Tibial artery (tissue), 4 donors: ENCODE measurements at regions not wholly inside any gene's neighbourhood (a gene's known extent, or its start where the extent isn't known, plus 50 kb on each side); places are given as distances from the start of the nearest gene placed in this dataset.

Source experiments
- DNase-seq, 2 donors: peaks; one replicate each; pipeline ENCODE4 v3.0.0-alpha.2; 2019
- H3K27ac ChIP-seq, 2 donors: fragments of 200-600 bp; sonication (generic) in 1 of 2; 1 replicate in 1 of 2; 2 replicates in 1 of 2; pipeline ENCODE4 v1.5.1; 2018 to 2019; ENCODE audit warnings: mild to moderate bottlenecking in 1 of 2
- H3K27me3 ChIP-seq, 2 donors: fragments of 200-600 bp; sonication (generic) in 1 of 2; one replicate each; pipeline versions ENCODE4 v1.5.1 to v1.6.0; 2016 to 2019
- H3K36me3 ChIP-seq, 3 donors: fragments of 200-600 bp; sonication (generic) in 2 of 3; one replicate each; pipeline ENCODE4 v1.5.1; 2016 to 2019; ENCODE audit warnings: mild to moderate bottlenecking in 2 of 3
- H3K4me1 ChIP-seq, 4 donors: fragments of 200-600 bp; sonication (generic) in 2 of 4; 1 replicate in 3 of 4; 2 replicates in 1 of 4; pipeline ENCODE4 v1.5.1; 2016 to 2019
- H3K4me3 ChIP-seq, 2 donors: fragments of 200-600 bp; sonication (generic) in 1 of 2; 1 replicate in 1 of 2; 2 replicates in 1 of 2; pipeline ENCODE4 v1.5.1; 2018 to 2019; ENCODE audit warnings: mild to moderate bottlenecking in 2 of 2
- H3K9me3 ChIP-seq, 3 donors: fragments of 200-600 bp; sonication (generic) in 1 of 3; one replicate each; pipeline ENCODE4 v1.5.1; 2016 to 2019
- intact Hi-C: fragments of 100-400 bp; cut with DNase I; formaldehyde crosslinking; loops from one replicate; pipeline ENCODE4 v1.15.0; 2023; ENCODE audit warnings: low total_unique reads
- TF ChIP-seq, protein P1 (sequence below), 2 experiments: fragments of 200-600 bp in 1 of 2; fragments of 450-650 bp in 1 of 2; IDR thresholded peaks; one replicate each; pipeline ENCODE4 v1.5.1; 2017 to 2019; ENCODE audit warnings: antibody characterized with exemption in 2 of 2, mild to moderate bottlenecking in 1 of 2, moderate library complexity in 1 of 2

DNA sequence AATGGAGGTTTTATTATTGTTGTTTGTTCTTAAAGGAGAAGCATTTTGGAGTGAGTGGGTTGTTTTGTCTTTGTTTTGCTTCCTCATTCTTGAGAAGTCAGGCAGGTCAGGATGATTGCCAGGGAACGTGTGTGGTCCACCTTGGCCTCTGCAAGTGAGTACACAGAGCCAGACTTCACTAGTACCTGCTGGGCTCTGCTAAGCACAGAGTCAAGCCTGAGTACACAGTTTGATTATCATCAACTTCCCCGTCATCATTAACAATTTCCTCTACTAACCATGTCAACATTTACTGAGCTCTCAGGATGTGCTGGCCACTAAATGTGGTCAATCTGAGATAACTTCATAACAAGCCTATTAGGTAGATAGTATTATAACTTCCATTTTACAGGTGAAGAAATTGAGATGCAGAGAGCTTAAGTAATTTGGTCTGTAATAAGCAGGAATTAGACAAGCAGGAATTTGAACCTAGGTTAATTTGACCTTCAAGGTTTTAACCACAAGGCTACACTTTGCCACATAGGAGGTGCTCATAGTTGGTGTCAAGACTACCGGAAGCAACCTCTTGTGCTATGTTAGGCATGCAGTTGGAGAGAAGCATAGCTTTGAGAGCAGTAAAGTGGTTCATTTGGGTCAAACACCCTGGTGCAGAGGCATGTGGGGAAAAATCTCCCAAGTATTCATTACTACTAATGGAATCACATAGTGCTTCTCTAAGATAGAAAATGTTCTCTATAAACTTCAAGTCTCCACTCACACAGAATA lies 178.3 kb downstream of the NUAK1 start:
- DNase-seq, result no peak
- H3K9me3 ChIP-seq, result no peaks in the 10 kb centered on the region
- H3K36me3 ChIP-seq, result no peaks in the 10 kb centered on the region
- peaks cover 0 to 30% (median 11%) of the 10 kb centered on the region in 4 donors for H3K4me1 ChIP-seq
- no peaks in the 10 kb centered on the region for H3K27me3 ChIP-seq
- TF ChIP-seq, protein P1, sequence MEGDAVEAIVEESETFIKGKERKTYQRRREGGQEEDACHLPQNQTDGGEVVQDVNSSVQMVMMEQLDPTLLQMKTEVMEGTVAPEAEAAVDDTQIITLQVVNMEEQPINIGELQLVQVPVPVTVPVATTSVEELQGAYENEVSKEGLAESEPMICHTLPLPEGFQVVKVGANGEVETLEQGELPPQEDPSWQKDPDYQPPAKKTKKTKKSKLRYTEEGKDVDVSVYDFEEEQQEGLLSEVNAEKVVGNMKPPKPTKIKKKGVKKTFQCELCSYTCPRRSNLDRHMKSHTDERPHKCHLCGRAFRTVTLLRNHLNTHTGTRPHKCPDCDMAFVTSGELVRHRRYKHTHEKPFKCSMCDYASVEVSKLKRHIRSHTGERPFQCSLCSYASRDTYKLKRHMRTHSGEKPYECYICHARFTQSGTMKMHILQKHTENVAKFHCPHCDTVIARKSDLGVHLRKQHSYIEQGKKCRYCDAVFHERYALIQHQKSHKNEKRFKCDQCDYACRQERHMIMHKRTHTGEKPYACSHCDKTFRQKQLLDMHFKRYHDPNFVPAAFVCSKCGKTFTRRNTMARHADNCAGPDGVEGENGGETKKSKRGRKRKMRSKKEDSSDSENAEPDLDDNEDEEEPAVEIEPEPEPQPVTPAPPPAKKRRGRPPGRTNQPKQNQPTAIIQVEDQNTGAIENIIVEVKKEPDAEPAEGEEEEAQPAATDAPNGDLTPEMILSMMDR (IDR thresholded peaks at IDR 0.05), result no peak
- H3K27ac ChIP-seq, result no peak overlapping the region
- H3K4me3 ChIP-seq, result no peak overlapping the region
- intact Hi-C loops, result no loop called here

DNA sequence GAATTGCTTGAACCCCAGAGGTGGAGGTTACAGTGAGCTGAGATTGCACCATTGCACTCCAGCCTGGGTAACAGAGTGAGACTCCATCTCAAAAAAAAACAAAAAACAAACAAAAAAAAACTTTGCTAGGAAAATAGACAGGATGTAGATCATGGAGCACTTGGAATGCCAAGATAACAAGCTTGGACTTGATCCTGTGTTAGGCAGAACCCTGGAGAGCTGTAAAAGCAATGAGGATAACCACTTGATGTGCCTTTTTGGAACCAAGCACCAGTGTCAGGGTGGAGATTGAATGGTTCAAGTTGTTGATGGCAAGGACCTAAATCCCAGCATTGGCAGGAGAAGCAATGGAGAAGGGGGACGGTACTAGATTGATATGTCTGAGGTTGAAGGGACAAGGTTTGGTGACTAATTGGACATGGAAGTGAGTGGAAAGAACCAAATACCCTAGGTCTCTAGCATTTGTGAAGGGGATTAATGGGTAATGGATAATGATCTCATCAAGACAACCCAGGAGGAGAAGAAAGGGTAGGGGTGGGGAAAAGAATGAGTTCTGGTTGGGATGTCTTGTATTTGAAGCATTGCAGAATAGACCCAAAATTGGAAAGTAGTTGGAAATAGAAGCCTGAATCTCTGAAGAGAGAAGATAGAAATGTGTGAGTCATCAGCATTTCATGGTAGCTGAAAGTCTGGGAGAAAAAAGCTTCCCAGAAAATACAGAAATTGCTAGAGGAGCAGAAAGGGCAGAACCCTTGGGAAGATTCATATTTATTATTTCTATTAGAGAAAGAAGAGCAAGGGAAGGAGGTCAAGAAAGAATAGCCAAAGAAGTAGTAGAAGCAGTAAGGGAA lies 176.7 kb downstream of the NUAK1 start:
- DNase-seq, result no peak
- TF ChIP-seq, protein P1 (IDR thresholded peaks at IDR 0.05), result no peak
- Histone ChIP-seq H3K27ac (peak overlapping the region in 1 of 2 donors; percentile 10), H3K9me3 (no peaks in the 10 kb centered on the region), H3K27me3 (no peaks in the 10 kb centered on the region), H3K36me3 (no peaks in the 10 kb centered on the region), H3K4me3 (no peak overlapping the region), H3K4me1 (peaks cover 0 to 35% (median 11%) of the 10 kb centered on the region in 4 donors)
- intact Hi-C loops, result no loop called here

DNA sequence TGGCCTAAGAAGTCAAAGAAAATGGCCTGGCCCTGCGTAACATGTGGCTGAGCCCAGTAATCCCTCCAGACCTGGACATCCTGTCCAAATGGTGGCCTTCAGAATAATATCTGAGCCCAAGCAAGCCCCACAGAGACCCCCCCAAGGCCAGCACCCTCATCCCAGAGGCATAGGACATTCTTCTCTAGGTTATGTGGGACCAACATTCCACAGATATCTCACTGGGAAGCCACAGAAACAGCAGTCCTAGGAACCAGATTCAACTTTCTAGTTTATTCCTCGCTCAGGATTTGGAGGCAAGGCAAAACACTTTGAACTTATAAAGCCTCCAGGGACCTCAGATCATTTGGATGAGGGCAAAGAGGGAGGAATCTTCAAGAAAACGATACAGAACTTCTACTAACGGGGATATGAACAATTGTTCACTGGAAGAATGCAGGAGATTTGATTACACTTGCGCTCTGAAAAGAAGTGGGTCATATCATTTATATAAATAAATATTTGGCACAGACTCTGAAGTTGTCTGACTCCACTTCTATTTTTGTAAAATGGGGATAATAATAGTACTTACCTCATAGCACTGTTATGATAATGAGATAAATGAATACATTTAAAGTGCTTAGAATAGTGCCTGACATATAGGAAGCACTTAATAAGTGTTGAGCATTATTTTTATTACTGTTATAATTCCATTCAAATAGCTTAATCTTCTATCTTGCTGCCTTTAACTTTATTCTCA lies 171.5 kb downstream of the NUAK1 start:
- Histone ChIP-seq H3K36me3 (no peaks in the 10 kb centered on the region), H3K27ac (peak overlapping the region; percentile 57 to 58), H3K4me3 (no peak overlapping the region), H3K9me3 (no peaks in the 10 kb centered on the region), H3K4me1 (peaks cover 0 to 34% (median 7%) of the 10 kb centered on the region in 4 donors), H3K27me3 (no peaks in the 10 kb centered on the region)
- DNase-seq, result no peak
- intact Hi-C loops, result no loop called here
- TF ChIP-seq, protein P1 (IDR thresholded peaks at IDR 0.05), result no peak

DNA sequence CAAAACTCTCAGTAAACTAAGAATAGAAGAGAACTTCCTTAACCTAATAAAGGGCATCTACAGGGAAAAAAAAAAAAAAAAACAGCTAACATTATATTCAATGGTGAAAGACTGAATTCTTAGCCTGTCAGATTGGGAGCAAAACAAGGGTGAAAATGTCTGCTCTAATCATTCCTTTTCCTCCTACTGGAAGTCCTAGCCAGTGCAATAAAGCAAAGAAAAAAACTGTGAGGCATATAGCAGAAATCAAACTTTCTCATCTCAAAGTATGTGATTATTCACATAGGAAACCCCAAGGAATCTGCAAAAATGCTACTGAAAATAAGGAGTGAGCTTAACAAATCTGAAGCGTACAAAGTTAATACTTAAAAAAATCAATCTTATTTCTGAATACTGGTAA lies 170.7 kb downstream of the NUAK1 start:
- peaks cover 0 to 26% (median 4%) of the 10 kb centered on the region in 4 donors for H3K4me1 ChIP-seq
- H3K4me3 ChIP-seq, result no peak overlapping the region
- no peak for DNase-seq
- peak overlapping the region; percentile 57 to 58 for H3K27ac ChIP-seq
- intact Hi-C loops, result no loop called here
- no peaks in the 10 kb centered on the region for H3K36me3 ChIP-seq
- H3K27me3 ChIP-seq, result no peaks in the 10 kb centered on the region
- H3K9me3 ChIP-seq, result no peaks in the 10 kb centered on the region
- TF ChIP-seq, protein P1 (IDR thresholded peaks at IDR 0.05), result no peak

DNA sequence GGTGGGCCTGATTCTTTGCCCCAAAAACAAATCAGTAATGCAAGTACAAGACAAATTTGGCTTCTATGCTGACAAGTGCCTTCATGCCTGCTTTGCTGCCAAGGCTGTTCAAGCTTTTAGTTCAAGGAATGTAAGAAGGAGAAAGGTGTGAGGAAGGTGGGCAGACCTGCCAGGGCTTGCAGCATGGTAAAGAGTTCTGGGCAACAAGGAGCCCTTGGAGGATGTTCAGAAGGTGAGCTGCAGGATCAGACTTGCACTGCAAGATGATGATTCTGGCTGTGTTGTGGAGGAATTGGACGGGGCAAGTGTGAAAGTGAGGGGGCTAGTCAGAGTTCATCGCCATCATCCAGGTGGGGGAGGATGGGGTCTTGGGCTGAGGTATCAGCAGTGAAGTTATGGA lies 167.9 kb downstream of the NUAK1 start:
- no peak overlapping the region for H3K4me3 ChIP-seq
- H3K36me3 ChIP-seq, result no peaks in the 10 kb centered on the region
- TF ChIP-seq, protein P1 (IDR thresholded peaks at IDR 0.05), result no peak
- no peak overlapping the region for H3K27ac ChIP-seq
- peaks cover 0 to 26% (median 4%) of the 10 kb centered on the region in 4 donors for H3K4me1 ChIP-seq
- DNase-seq, result no peak
- H3K27me3 ChIP-seq, result no peaks in the 10 kb centered on the region
- intact Hi-C loops, result no loop called here
- H3K9me3 ChIP-seq, result no peaks in the 10 kb centered on the region
